ENCODE measurements at regions not wholly inside any gene's neighbourhood (a gene's known extent, or its start where the extent isn't known, plus 50 kb on each side); places are given as distances from the start of the nearest gene placed in this dataset.

DNA sequence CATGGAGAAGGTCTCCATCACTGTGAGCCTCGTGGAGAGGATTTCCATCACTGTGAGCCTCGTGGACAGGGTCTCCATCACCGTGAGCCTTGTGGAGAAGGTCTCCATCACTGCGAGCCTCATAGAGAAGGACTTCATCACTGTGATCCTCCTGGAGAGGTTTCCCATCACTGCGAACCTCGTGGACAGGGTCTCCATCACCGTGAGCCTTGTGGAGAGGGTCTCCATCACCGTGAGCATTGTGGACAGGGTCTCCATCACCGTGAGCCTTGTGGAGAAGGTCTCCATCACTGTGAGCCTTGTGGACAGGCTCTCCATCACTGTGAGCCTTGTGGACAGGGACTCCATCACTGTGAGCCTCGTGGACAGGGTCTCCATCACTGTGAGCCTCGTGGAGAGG, 140.4 kb downstream of the ERMARD start:
- in situ Hi-C loops (cut with MboI; ENCODE audit: low pct_unique_long_range_greater_than_20kb, low sequenced_read_pairs) = no loop called here
- DNase-seq = no peak

- no peak for DNase-seq
- in situ Hi-C loops (cut with MboI; ENCODE audit: low pct_unique_long_range_greater_than_20kb, low sequenced_read_pairs) = no loop called here
These were observed 140.0 kb downstream of the ERMARD start for GRCh38 chr6:169891421-169891820.

GRCh38 chr6:169890901-169891300, 139.5 kb downstream of the ERMARD start:
- DNase-seq = no peak
- in situ Hi-C loops (cut with MboI; ENCODE audit: low pct_unique_long_range_greater_than_20kb, low sequenced_read_pairs) = no loop called here

DNA sequence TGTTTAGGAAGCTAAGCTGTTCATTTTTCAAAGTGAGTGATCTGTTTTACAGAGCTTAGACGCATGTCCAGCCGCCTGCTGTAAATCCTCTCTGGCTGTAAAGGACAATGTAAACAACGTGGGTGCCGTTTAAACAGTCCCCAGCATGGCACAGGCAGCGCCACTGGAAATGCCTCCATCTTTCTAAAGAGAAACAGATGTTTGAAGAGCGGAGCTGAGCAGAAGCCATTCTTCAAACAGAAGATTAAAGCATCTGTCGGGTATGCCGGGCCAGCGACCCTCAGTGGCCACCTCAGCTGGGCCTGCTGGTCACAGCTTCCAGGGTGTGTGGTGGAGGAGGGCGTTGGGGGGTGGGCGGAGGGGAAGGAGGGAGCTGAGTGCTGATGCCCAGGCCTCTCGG, 138.6 kb downstream of the ERMARD start:
- DNase-seq = no peak
- in situ Hi-C loops (cut with MboI; ENCODE audit: low pct_unique_long_range_greater_than_20kb, low sequenced_read_pairs) = no loop called here

GRCh38 chr6:169887529-169888140, 136.2 kb downstream of the ERMARD start:
- in situ Hi-C loops (cut with MboI; ENCODE audit: low pct_unique_long_range_greater_than_20kb, low sequenced_read_pairs) = no loop called here
- no peak for DNase-seq

DNA sequence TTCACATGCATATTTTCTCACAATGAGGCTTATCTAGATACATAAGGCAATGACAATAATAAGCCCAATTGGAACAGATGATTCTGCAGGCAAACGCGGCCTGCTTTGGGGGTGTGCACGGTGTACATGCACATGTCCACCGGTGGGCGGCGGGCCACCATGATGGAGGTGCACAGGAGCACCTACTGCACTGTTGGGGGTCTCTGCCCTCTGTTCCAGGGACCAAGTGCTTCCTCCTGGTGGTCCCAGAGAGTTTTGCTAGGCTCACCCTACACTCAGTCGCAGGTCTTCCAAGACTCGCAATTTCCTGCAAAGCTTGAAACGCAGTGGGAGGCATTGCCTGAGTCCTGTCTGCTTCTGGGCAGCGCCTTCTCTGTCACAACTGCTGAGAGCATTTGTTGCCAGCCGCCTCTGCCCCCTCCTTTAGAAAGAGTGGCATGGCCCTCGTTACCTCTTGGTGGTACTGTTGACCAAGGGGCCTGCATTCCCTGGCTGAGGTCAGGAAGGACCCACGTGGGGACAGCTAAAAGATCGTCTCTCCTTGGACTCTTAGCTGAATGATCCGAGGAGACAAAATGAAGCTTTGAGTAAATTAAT, 135.3 kb downstream of the ERMARD start:
- in situ Hi-C loops (cut with MboI; ENCODE audit: low pct_unique_long_range_greater_than_20kb, low sequenced_read_pairs) = no loop called here
- DNase-seq = no peak

DNA sequence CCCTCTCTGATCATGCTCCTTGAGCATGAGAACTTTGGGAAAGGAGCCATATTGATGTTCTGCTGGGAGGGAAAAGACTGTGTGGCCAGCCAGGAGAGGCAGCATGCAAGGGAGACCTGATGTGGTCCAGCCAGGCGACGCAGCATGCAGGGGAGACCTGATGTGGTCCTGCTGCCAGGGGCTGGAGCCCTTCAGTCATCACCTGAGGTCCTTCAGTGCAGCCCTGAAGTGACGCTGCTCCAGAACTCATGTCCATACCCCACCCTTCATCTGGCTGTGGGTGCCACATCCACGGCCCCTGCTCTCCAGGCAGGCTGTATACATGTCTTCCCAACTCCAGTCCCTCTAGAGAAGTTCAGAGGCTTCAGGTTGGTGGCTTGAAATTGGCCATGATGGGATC, 134.4 kb downstream of the ERMARD start:
- DNase-seq = no peak
- in situ Hi-C loops (cut with MboI; ENCODE audit: low pct_unique_long_range_greater_than_20kb, low sequenced_read_pairs) = no loop called here

- DNase-seq = no peak
- in situ Hi-C loops (cut with MboI; ENCODE audit: low pct_unique_long_range_greater_than_20kb, low sequenced_read_pairs) = no loop called here
These were observed 133.7 kb downstream of the ERMARD start for GRCh38 chr6:169885131-169885530.

DNA sequence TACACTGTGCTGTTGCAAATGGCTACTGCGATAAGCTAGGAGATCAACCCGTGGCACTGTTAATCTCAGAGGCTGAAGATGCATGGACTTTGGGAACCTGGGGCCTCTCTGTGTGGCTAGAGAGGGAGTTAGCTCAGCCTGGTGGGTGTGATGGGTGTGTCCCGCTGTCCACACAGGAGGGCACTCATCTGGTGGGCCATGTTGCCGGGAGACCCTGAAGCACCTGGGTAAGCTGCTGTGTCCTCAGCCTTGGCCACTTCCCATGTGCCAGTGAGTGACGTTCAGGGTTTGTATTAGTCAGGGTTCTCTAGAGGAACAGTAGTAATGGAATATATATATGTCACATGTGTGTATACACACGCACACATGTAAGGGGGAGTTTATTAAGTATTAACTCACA, 132.7 kb downstream of the ERMARD start:
- in situ Hi-C loops (cut with MboI; ENCODE audit: low pct_unique_long_range_greater_than_20kb, low sequenced_read_pairs) = no loop called here
- no peak for DNase-seq

DNA sequence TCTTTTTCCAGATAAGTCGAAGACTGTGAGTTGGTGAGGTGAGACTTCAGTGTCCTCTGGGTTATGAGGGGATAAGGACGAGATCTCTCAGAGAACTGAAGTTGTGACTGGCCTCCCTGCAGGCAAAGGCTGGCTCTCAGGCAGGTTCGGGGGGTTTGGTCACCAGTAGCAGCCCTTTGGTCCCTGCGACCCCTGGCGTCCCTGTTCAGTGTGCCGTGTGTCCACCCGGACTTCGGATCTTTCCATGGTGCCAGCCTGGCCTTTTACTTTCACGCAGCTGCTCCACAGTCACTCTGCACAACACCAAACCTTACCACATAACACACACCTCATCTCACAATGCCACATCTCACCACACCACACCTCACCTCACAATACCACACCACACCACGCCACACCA, 131.9 kb downstream of the ERMARD start:
- in situ Hi-C loops (cut with MboI; ENCODE audit: low pct_unique_long_range_greater_than_20kb, low sequenced_read_pairs) = no loop called here
- DNase-seq = no peak

GRCh38 chr6:169881976-169882375, 130.6 kb downstream of the ERMARD start:
- in situ Hi-C loops (cut with MboI; ENCODE audit: low pct_unique_long_range_greater_than_20kb, low sequenced_read_pairs) = no loop called here
- DNase-seq = no peak

- no peak for DNase-seq
- in situ Hi-C loops (cut with MboI; ENCODE audit: low pct_unique_long_range_greater_than_20kb, low sequenced_read_pairs) = no loop called here
These were observed 130.0 kb downstream of the ERMARD start for GRCh38 chr6:169881398-169881797.

DNA sequence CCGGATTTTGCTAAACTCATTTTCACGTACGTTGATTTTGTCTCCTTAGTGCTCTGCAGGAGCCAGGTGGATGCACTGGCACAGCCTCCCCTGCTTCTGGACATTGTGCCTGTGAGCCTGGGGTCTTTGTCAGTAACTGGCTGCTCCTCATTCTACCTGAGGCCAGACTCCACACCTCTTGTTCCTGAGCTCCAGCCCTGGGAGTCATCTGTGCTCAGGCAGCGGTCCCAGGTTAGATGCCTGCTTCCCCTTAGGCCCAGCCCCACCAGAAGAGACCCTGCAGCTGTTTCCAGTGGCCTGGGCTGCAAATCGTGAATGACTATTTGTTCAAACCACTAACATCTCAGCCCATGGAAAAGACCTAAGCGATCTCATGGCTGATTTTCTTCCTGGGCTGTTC, 129.1 kb downstream of the ERMARD start:
- in situ Hi-C loops (cut with MboI; ENCODE audit: low pct_unique_long_range_greater_than_20kb, low sequenced_read_pairs) = no loop called here
- DNase-seq = no peak

DNA sequence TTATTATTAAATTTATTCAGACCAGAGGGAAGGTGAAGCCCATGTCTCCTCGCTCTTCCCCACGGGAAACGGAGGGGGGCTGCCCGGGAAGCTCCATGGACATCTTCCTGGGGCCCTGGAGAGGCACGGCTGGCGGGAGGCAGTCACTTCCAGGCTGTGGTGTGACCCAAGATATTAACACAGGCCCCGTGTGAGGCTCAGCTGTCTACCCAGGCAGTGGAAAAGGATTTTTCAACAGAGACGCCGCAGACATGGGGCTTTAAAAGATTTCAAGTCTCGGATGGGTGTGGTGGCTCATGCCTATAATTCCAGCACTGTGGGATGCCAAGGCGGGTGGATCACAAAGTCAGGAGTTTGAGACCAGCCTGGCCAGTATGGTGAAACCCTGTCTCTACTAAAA, 117.9 kb downstream of the ERMARD start:
- in situ Hi-C loops (cut with MboI; ENCODE audit: low pct_unique_long_range_greater_than_20kb, low sequenced_read_pairs) = no loop called here
- no peak for DNase-seq

DNA sequence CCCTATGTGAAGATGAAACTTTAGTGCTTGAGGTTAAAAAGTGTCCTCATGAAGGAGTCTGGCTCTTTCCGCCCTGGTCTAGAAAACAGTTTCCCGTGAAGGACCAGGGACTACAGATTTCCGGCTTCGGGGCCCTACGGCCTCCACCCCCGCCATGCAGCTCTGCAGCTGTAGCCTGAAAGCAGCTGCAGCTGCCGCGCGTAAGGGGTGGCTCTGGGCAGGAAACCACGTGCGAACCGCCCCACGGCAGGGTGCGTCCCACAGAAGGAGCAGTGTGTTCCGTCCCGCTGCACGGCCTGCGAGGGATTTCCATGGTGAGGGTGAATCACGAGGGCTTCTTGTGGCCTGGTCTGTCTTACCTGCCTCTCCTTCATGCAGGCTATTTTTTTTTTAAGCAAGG, 117.0 kb downstream of the ERMARD start:
- DNase-seq = no peak
- in situ Hi-C loops (cut with MboI; ENCODE audit: low pct_unique_long_range_greater_than_20kb, low sequenced_read_pairs) = no loop called here

DNA sequence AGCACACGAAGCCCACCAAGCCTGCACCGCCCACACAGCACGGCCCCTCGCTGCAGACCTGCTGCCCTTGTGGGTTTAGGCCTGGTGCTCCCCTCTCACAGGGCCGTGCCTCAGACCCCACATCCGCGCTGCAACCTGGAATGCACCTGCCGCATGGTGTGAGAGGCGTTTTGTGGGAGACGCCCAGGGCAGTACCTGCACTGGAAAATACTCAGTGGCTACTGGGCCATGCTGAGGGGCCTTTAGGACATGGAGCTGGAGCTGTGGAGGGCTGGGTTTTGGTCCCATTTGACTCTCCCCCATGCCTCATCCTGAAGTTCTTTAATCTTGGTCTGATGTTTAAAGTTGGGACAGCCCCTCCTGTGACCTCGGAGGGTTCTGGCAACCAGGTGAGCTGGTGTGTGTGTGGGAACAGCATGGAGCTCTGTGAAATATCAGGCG, 116.3 kb downstream of the ERMARD start:
- no peak for DNase-seq

GRCh38 chr6:169866668-169867521, 115.5 kb downstream of the ERMARD start:
- in situ Hi-C loops (cut with MboI; ENCODE audit: low pct_unique_long_range_greater_than_20kb, low sequenced_read_pairs) = no loop called here
- no peak for DNase-seq

More for the DNA sequence above, 116.3 kb downstream of the ERMARD start:
- in situ Hi-C loops (cut with MboI; ENCODE audit: low pct_unique_long_range_greater_than_20kb, low sequenced_read_pairs) = no loop called here

DNA sequence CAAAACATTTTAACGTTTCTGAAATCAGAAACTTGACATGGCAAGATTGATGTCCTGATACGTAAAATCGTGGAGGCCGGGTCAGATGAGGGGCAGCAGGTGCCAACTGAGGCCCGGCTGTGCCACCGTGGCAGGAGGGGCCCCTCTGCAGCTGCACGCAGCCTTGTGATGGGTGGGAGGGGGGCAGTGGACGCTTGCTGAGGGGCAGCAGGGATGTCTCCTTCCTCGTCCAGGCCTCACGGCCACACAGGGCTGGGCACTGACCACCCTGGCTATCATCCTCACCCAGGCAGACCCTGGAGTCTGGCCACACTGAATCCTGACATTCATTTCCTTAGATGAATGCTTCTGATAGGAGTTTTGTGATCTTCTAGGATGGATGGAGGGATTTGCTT, 114.7 kb downstream of the ERMARD start:
- in situ Hi-C loops (cut with MboI; ENCODE audit: low pct_unique_long_range_greater_than_20kb, low sequenced_read_pairs) = no loop called here
- no peak for DNase-seq

GRCh38 chr6:169865346-169866139, 114.1 kb downstream of the ERMARD start:
- in situ Hi-C loops (cut with MboI; ENCODE audit: low pct_unique_long_range_greater_than_20kb, low sequenced_read_pairs) = no loop called here
- no peak for DNase-seq
